Body of pancreas (tissue), 4 donors: ENCODE measurements at regions not wholly inside any gene's neighbourhood (a gene's known extent, or its start where the extent isn't known, plus 50 kb on each side); places are given as distances from the start of the nearest gene placed in this dataset.

ENCODE experiments used
- ATAC-seq: fragments of 150-250 bp; one replicate; pipeline ENCODE4 v1.9.1; 2016
- DNase-seq, 4 donors: peaks; one replicate each; pipeline ENCODE4 v3.0.0-alpha.2; 2019
- H3K27ac ChIP-seq, 4 donors: fragments of 200-600 bp; sonication (generic); 1 replicate in 3 of 4; 2 replicates in 1 of 4; pipeline versions ENCODE4 v1.5.1 to v1.6.1; 2016 to 2019; ENCODE audit warnings: mild to moderate bottlenecking in 1 of 4, mixed read lengths in 1 of 4, moderate library complexity in 1 of 4
- H3K27me3 ChIP-seq, 2 donors: fragments of 200-600 bp; sonication (generic); one replicate each; pipeline ENCODE4 v1.6.0; 2016; ENCODE audit warnings: mild to moderate bottlenecking in 1 of 2
- H3K36me3 ChIP-seq, 2 donors: fragments of 200-600 bp; sonication (generic); replicated peaks in 1 of 2; 2 replicates each; pipeline ENCODE4 v1.5.1; 2016; ENCODE audit warnings: low read depth in 2 of 2; ENCODE audit not compliant: insufficient read depth in 1 of 2
- H3K4me1 ChIP-seq: fragments of 200-600 bp; sonication (generic); one replicate; pipeline ENCODE4 v1.6.0; 2016
- H3K4me3 ChIP-seq, 2 donors: fragments of 200-600 bp; sonication (generic); 1 replicate in 1 of 2; 2 replicates in 1 of 2; pipeline ENCODE4 v1.5.1; 2016 to 2019
- H3K9me3 ChIP-seq, 3 donors: fragments of 200-600 bp; sonication (generic); 1 replicate in 2 of 3; 2 replicates in 1 of 3; pipeline ENCODE4 v1.5.1; 2016
- CTCF ChIP-seq, 7 experiments: fragments of 450-650 bp in 4 of 7; fragments of 200-600 bp in 3 of 7; sonication (generic) in 3 of 7; IDR thresholded peaks; one replicate each; pipeline ENCODE4 v1.5.1; 2016 to 2019; ENCODE audit warnings: antibody characterized with exemption in 7 of 7
- POLR2A ChIP-seq, 3 donors: fragments of 450-650 bp; IDR thresholded peaks; one replicate each; pipeline ENCODE4 v1.6.1; 2016; ENCODE audit warnings: antibody characterized with exemption in 3 of 3, mild to moderate bottlenecking in 2 of 3
- WGBS, 2 donors: methylation state at CpG; one replicate each; pipeline ENCODE4 v1.1.5; 2017; 5-methylcytosine and 5-hydroxymethylcytosine counted together
- intact Hi-C: fragments of 100-400 bp; cut with DNase I; formaldehyde crosslinking; loops from one replicate; pipeline ENCODE4 v1.15.1; 2023

GRCh38 chr3:159652452-159652851, 336.2 kb upstream of the IL12A start:
- no peaks in the 10 kb centered on the region for H3K36me3 ChIP-seq
- no peak for TF ChIP-seq POLR2A (IDR thresholded peaks at IDR 0.05)
- no peak for TF ChIP-seq CTCF (IDR thresholded peaks at IDR 0.05)
- ATAC-seq = no peak
- intact Hi-C loops = no loop called here
- no peaks in the 10 kb centered on the region for H3K4me1 ChIP-seq
- no peak for DNase-seq
- H3K9me3 ChIP-seq = no peaks in the 10 kb centered on the region
- 35 to 40% methylated on average over 2 of the region's 2 CpGs for WGBS, 2 donors
- H3K27ac ChIP-seq = no peak overlapping the region
- no peaks in the 10 kb centered on the region for H3K27me3 ChIP-seq
- no peak overlapping the region for H3K4me3 ChIP-seq

GRCh38 chr3:159654183-159655134, 334.2 kb upstream of the IL12A start:
- WGBS, 2 donors = 55 to 59% methylated on average over 4 of the region's 4 CpGs
- intact Hi-C loops = no loop called here
- no peaks in the 10 kb centered on the region for H3K9me3 ChIP-seq

GRCh38 chr3:159655202-159655601, 333.4 kb upstream of the IL12A start:
- Histone ChIP-seq H3K27me3 (no peaks in the 10 kb centered on the region), H3K4me3 (no peak overlapping the region), H3K4me1 (no peaks in the 10 kb centered on the region), H3K36me3 (no peaks in the 10 kb centered on the region), H3K9me3 (no peaks in the 10 kb centered on the region), H3K27ac (no peak overlapping the region)
- TF ChIP-seq CTCF (IDR thresholded peaks at IDR 0.05) (no peak), POLR2A (IDR thresholded peaks at IDR 0.05) (no peak)
- WGBS, 2 donors = 66 to 83% methylated on average over 2 of the region's 2 CpGs
- ATAC-seq = no peak
- DNase-seq = no peak
- intact Hi-C loops = no loop called here

More at GRCh38 chr3:159654183-159655134, 334.2 kb upstream of the IL12A start:
- Histone ChIP-seq H3K4me1 (no peaks in the 10 kb centered on the region), H3K27me3 (no peaks in the 10 kb centered on the region), H3K36me3 (no peaks in the 10 kb centered on the region), H3K27ac (no peak overlapping the region), H3K4me3 (no peak overlapping the region)
- TF ChIP-seq CTCF (IDR thresholded peaks at IDR 0.05) = no peak
- no peak for TF ChIP-seq POLR2A (IDR thresholded peaks at IDR 0.05)
- no peak for ATAC-seq
- no peak for DNase-seq

- ATAC-seq = no peak
- Histone ChIP-seq H3K4me3 (no peak overlapping the region), H3K36me3 (no peaks in the 10 kb centered on the region), H3K27ac (no peak overlapping the region), H3K9me3 (no peaks in the 10 kb centered on the region), H3K27me3 (no peaks in the 10 kb centered on the region), H3K4me1 (no peaks in the 10 kb centered on the region)
- DNase-seq = no peak
- intact Hi-C loops = no loop called here
- TF ChIP-seq CTCF (IDR thresholded peaks at IDR 0.05) (no peak), POLR2A (IDR thresholded peaks at IDR 0.05) (no peak)
- WGBS, 2 donors = 37 to 56% methylated on average over 3 of the region's 3 CpGs
Measured at GRCh38 chr3:159657176-159657575, 331.5 kb upstream of the IL12A start.

GRCh38 chr3:159657629-159658028, 331.0 kb upstream of the IL12A start:
- Histone ChIP-seq H3K4me1 (no peaks in the 10 kb centered on the region), H3K4me3 (no peak overlapping the region), H3K27me3 (no peaks in the 10 kb centered on the region), H3K27ac (no peak overlapping the region), H3K36me3 (no peaks in the 10 kb centered on the region), H3K9me3 (no peaks in the 10 kb centered on the region)
- TF ChIP-seq CTCF (IDR thresholded peaks at IDR 0.05) = no peak
- TF ChIP-seq POLR2A (IDR thresholded peaks at IDR 0.05) = no peak
- intact Hi-C loops = no loop called here
- ATAC-seq (no peak), DNase-seq (no peak)
- WGBS, 2 donors = 61 to 68% methylated on average over 6 of the region's 6 CpGs
